OCI-LY3 (cell line): ENCODE measurements at regions not wholly inside any gene's neighbourhood (a gene's known extent, or its start where the extent isn't known, plus 50 kb on each side); places are given as distances from the start of the nearest gene placed in this dataset.

Source experiments
- CTCF ChIP-seq: fragments of 200-600, 300-600 bp; sonication (generic); IDR thresholded peaks from 2 replicates; pipeline ENCODE4 v1.5.1; 2014; ENCODE audit warnings: antibody characterized with exemption, low read length, low read depth
- EZH2phosphoT487 ChIP-seq: fragments of 200-600 bp; shearing (Covaris generic); IDR thresholded peaks from 2 replicates; pipeline ENCODE4 v1.6.1; 2018; ENCODE audit warnings: antibody characterized with exemption, mixed run types, low read depth

- TF ChIP-seq CTCF (no peak), EZH2phosphoT487 (no peak)
Measured at GRCh38 chr9:135353935-135354334, 125.6 kb upstream of the PPP1R26 start.
